ENCODE measurements at regions not wholly inside any gene's neighbourhood (a gene's known extent, or its start where the extent isn't known, plus 50 kb on each side); places are given as distances from the start of the nearest gene placed in this dataset.

GRCh38 chr5:82855893-82856550 is 221.2 kb downstream of the TMEM167A start:
- Mint-ChIP-seq H3K9me3 (no peaks in the 10 kb centered on the region), H3K27me3 (no peaks in the 10 kb centered on the region), H3K36me3 (no peaks in the 10 kb centered on the region), H3K27ac (no peak overlapping the region), H3K4me1 (no peaks in the 10 kb centered on the region), H3K4me3 (no peak overlapping the region)
- DNase-seq: no peak

DNA sequence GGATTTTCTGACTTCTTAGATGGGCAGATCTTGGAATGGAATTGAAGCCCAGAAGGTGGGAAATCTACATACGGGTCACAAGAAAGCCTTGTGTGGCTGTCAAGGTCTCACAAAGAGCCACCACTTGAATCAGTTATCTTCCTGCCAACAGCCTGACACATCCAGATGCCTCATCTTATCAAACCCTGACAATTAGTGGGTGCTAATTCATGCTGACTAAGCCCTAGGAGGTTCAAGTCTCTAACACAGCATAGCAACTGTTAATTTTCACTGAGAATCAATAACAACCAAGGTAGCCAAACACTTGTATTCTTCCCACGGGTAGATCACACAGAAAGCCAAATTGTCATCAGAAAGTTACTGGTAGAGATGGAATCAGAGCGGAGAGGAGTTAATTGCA is 222.2 kb downstream of the TMEM167A start:
- DNase-seq: no peak
- Mint-ChIP-seq H3K27ac (no peak overlapping the region), H3K9me3 (no peaks in the 10 kb centered on the region), H3K27me3 (no peaks in the 10 kb centered on the region), H3K4me1 (no peaks in the 10 kb centered on the region), H3K36me3 (no peaks in the 10 kb centered on the region), H3K4me3 (no peak overlapping the region)

DNA sequence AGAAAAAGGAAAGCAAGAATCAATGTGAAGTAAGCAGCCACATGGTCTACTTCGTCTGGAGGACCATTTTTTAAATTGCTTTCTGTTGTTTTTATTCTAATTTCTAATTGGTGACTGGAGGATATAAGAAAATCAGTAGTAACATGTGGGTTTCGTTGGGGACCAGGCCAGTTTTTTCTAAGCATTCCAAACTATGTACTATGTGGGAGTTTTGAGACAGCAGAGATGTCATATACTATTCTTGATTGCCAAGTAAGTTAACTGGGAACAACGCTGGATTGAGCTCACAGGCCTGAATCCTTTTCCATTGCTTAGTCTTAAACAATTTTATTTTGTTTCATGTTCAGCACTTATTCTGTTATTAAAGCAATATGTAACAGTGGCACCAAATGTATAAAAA is 225.7 kb downstream of the TMEM167A start:
- H3K4me1 Mint-ChIP-seq: no peaks in the 10 kb centered on the region
- no peak for DNase-seq
- H3K9me3 Mint-ChIP-seq: no peaks in the 10 kb centered on the region
- H3K27me3 Mint-ChIP-seq: no peaks in the 10 kb centered on the region
- no peak overlapping the region for H3K27ac Mint-ChIP-seq
- no peaks in the 10 kb centered on the region for H3K36me3 Mint-ChIP-seq
- H3K4me3 Mint-ChIP-seq: no peak overlapping the region

DNA sequence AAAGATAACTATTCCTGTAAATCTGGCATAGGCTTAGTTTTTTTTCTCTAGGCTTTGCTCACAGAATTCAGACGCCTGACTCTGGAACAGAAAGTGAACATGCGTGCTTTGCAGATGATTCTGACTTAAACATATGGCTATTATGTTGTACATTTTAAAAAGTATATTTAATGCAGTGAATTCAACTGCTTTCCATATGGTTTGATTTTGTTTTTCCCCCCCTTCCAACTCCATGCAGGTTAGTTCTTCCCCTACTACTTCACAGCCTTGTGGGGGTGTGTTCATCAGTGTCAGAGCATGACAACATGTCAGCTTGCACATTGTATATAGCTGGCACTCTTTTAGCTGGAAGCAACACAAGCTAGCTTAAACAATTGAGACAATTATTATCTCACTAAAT is 226.8 kb downstream of the TMEM167A start:
- Mint-ChIP-seq H3K27ac (no peak overlapping the region), H3K27me3 (no peaks in the 10 kb centered on the region), H3K9me3 (no peaks in the 10 kb centered on the region)

DNA sequence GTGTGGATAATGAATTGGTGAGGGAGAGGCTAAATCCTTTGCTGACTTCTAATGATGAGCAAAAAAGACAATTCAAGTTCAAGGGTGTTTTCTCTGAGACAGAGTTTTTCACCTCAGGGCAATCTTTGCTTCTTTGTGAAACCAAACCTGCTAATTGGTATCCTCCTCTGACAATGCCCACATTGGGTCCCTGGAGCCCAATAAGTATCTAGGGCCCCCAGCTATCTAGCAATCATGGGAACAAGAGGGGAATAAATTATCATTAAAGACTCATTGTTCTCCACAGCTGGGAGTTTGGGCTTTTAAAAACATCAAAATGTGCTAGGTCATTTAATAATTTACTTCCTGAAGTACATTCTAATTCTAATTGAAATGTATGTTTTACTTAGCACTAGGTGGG is 227.3 kb downstream of the TMEM167A start:
- Mint-ChIP-seq H3K27me3 (peaks cover 3% of the 10 kb centered on the region), H3K4me1 (peaks cover 2% of the 10 kb centered on the region), H3K27ac (no peak overlapping the region), H3K4me3 (no peak overlapping the region), H3K36me3 (no peaks in the 10 kb centered on the region), H3K9me3 (no peaks in the 10 kb centered on the region)
- DNase-seq: no peak

More for the DNA sequence above, 226.8 kb downstream of the TMEM167A start:
- Mint-ChIP-seq H3K4me3 (no peak overlapping the region), H3K36me3 (no peaks in the 10 kb centered on the region), H3K4me1 (peaks cover under 1% of the 10 kb centered on the region)
- no peak for DNase-seq

- no peak overlapping the region for H3K27ac Mint-ChIP-seq
- H3K27me3 Mint-ChIP-seq: peaks cover 6% of the 10 kb centered on the region
- DNase-seq: no peak
- no peaks in the 10 kb centered on the region for H3K36me3 Mint-ChIP-seq
- no peak overlapping the region for H3K4me3 Mint-ChIP-seq
- no peaks in the 10 kb centered on the region for H3K9me3 Mint-ChIP-seq
- H3K4me1 Mint-ChIP-seq: peaks cover 2% of the 10 kb centered on the region
Observed at GRCh38 chr5:82847562-82847961, 229.6 kb downstream of the TMEM167A start.

- no peak for DNase-seq
- peaks cover 8% of the 10 kb centered on the region for H3K9me3 Mint-ChIP-seq
- H3K4me1 Mint-ChIP-seq: no peaks in the 10 kb centered on the region
- H3K4me3 Mint-ChIP-seq: no peak overlapping the region
- H3K36me3 Mint-ChIP-seq: no peaks in the 10 kb centered on the region
- H3K27me3 Mint-ChIP-seq: peaks cover 3% of the 10 kb centered on the region
- H3K27ac Mint-ChIP-seq: no peak overlapping the region
Observed at GRCh38 chr5:82839881-82840280, 237.3 kb downstream of the TMEM167A start.

DNA sequence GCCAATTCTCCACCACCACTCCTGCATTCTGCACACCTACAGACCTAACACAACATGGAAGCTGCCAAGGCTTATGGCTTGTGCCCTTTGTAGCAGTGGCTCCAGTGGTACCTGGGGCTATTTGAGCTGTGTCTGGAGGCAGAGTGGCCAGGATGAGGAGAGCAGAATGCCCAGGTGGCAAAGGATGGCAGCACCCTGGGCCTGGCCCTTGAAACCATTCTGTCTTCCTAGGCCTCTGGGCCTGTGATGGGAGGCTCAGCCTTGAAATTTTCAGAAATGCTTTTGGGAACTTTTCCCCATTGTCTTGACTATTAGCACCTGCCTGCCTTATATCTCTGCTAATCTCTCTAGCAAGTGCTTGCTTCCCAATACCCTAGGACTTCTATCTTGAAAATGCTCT is 241.7 kb downstream of the TMEM167A start:
- Mint-ChIP-seq H3K27ac (no peak overlapping the region), H3K4me1 (no peaks in the 10 kb centered on the region), H3K9me3 (peaks cover 9% of the 10 kb centered on the region), H3K27me3 (no peaks in the 10 kb centered on the region), H3K36me3 (no peaks in the 10 kb centered on the region), H3K4me3 (no peak overlapping the region)
- DNase-seq: no peak

GRCh38 chr5:82834151-82834550 is 243.0 kb downstream of the TMEM167A start:
- Mint-ChIP-seq H3K9me3 (peaks cover 9% of the 10 kb centered on the region), H3K4me3 (no peak overlapping the region), H3K27me3 (peaks cover under 1% of the 10 kb centered on the region), H3K4me1 (no peaks in the 10 kb centered on the region), H3K27ac (no peak overlapping the region), H3K36me3 (no peaks in the 10 kb centered on the region)
- no peak for DNase-seq

GRCh38 chr5:82833277-82833676 is 243.9 kb downstream of the TMEM167A start:
- Mint-ChIP-seq H3K27me3 (peaks cover 4% of the 10 kb centered on the region), H3K9me3 (peaks cover 9% of the 10 kb centered on the region), H3K27ac (no peak overlapping the region), H3K4me3 (no peak overlapping the region), H3K4me1 (no peaks in the 10 kb centered on the region), H3K36me3 (no peaks in the 10 kb centered on the region)
- DNase-seq: no peak

DNA sequence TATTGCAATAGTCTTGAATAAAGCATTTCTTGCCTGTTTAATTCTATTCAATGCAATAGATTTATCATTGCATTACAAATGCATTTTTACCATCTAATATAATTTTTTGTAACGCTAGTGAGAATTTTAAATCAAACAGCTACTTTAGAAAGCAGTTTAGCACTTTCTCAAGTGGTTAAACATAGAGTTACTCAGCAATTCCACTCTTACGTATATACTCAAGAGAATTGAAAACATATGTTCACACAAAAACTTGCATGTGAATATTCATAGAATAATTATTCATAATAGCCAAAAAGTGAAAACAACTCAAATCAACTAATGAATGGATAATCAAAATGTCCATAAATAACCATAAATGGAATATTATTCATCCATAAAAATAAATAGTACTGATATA is 244.7 kb downstream of the TMEM167A start:
- no peak overlapping the region for H3K4me3 Mint-ChIP-seq
- H3K36me3 Mint-ChIP-seq: no peaks in the 10 kb centered on the region
- no peaks in the 10 kb centered on the region for H3K4me1 Mint-ChIP-seq
- H3K27me3 Mint-ChIP-seq: peaks cover 4% of the 10 kb centered on the region
- H3K9me3 Mint-ChIP-seq: peaks cover 9% of the 10 kb centered on the region
- no peak for DNase-seq
- no peak overlapping the region for H3K27ac Mint-ChIP-seq

DNA sequence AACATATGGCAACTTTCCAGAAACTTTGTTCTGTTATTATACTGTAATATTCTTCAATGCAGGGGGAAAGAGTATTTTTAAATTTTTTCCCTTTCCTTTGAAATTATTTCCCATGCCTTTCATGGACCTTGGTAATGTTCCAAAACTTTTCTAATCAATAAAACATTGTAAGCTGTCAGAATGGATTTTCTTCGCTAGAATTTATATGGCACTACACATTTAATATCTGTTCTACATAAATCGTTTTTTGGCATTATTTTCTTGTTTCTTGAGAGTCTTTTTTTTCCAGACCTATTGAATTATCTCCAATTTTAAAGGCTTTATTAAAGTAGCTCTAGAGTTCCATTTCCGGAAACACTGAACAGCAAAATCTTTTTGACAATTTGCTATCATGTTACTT is 249.0 kb downstream of the TMEM167A start:
- DNase-seq: no peak
- no peaks in the 10 kb centered on the region for H3K4me1 Mint-ChIP-seq

DNA sequence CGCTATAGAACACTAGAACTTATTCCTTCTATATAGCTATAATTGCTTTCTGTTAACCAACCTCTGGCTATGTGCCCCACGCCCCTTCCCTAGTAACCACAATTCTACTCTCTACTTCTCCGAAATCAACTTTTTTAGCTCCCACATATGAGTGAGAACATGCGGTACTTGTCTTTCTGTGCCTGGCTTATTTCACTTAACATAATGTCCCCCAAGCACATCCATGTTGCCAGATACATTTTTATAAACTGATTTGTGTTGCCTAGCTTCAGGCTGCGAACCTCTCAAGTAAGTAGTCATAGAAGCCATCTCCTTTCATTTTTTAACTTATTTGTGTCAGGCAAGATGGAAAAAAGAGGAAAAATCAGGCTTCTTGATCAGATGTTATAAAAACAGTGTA is 249.5 kb downstream of the TMEM167A start:
- no peak for DNase-seq
- no peak overlapping the region for H3K27ac Mint-ChIP-seq
- no peak overlapping the region for H3K4me3 Mint-ChIP-seq
- H3K27me3 Mint-ChIP-seq: peaks cover 4% of the 10 kb centered on the region
- H3K36me3 Mint-ChIP-seq: no peaks in the 10 kb centered on the region
- H3K4me1 Mint-ChIP-seq: no peaks in the 10 kb centered on the region
- no peaks in the 10 kb centered on the region for H3K9me3 Mint-ChIP-seq

More for the DNA sequence above, 249.0 kb downstream of the TMEM167A start:
- Mint-ChIP-seq H3K4me3 (no peak overlapping the region), H3K36me3 (no peaks in the 10 kb centered on the region), H3K27ac (no peak overlapping the region), H3K27me3 (peaks cover 4% of the 10 kb centered on the region), H3K9me3 (no peaks in the 10 kb centered on the region)

GRCh38 chr5:82822634-82822927 is 254.6 kb downstream of the TMEM167A start:
- H3K27me3 Mint-ChIP-seq: no peaks in the 10 kb centered on the region
- no peak overlapping the region for H3K4me3 Mint-ChIP-seq
- no peaks in the 10 kb centered on the region for H3K36me3 Mint-ChIP-seq
- no peak for DNase-seq
- peaks cover 17% of the 10 kb centered on the region for H3K4me1 Mint-ChIP-seq
- no peak overlapping the region for H3K27ac Mint-ChIP-seq
- H3K9me3 Mint-ChIP-seq: no peaks in the 10 kb centered on the region

DNA sequence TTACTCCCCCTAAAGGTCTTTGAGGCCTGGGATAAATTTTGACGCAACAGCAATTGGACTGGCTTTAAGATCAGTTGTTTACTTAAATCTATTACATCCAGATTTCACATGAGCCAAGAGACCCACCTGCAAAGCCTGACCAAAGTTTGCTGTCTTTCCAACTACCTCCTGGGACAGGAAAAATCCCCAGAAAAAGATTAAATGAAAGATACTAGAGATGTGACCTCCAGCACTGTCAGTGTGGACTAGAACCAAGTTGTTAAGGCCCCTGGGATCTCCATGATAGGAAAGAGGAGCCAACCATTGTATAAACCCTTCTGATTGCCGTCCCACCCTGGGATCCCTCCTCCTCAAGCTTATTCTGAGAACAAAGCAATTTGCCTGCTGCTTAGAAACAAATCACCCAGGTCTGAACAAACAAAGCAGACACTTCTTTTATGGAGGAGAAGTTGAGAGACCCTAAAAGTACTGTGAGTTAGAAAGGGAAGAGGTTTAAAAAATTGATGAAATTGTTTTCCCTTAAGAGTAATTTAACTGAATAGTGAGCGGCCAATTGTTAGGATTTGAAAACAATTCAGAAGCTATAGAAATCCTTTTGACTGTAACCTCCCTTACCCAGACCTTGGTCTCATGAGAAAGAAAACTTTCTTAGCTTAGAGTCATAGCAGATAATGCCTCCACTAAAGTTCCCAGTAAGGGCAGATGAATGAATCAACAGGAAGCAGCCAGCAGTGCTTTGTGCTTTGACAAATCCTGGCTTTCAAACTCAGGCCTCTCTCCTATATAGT is 255.2 kb downstream of the TMEM167A start:
- no peaks in the 10 kb centered on the region for H3K9me3 Mint-ChIP-seq
- DNase-seq: no peak
- no peak overlapping the region for H3K27ac Mint-ChIP-seq
- H3K4me3 Mint-ChIP-seq: no peak overlapping the region
- no peaks in the 10 kb centered on the region for H3K27me3 Mint-ChIP-seq
- no peaks in the 10 kb centered on the region for H3K36me3 Mint-ChIP-seq
- H3K4me1 Mint-ChIP-seq: peaks cover 17% of the 10 kb centered on the region
